K562 (cell line): ENCODE measurements at regions not wholly inside any gene's neighbourhood (a gene's known extent, or its start where the extent isn't known, plus 50 kb on each side); places are given as distances from the start of the nearest gene placed in this dataset.

Source experiments
- ATAC-seq: fragments of 200-7000 bp; cut with Tn5 transposase; 3 replicates; pipeline ENCODE4 v1.9.1; 2020; ENCODE audit warnings: moderate library complexity
- BruUV-seq: library from RNA; stranded (reverse); fragments of 400-500 nt; replicated peaks from 2 replicates; lab custom pipeline; 2021; lab: Mats Ljungman, UMichigan
- CTCF ChIA-PET: fragments of 300-600 bp; formaldehyde crosslinking; extraction: SDS; loops from one replicate; lab custom pipeline; 2021; ENCODE audit warnings: low intra/inter-chr PET ratio; lab: Yijun Ruan, JAX
- POLR2A ChIA-PET: fragments of 300-600, 350-650 bp; sonication (Branson Sonifier 250); formaldehyde crosslinking; extraction: SDS; loops from one replicate; lab custom pipeline; 2021; ENCODE audit warnings: antibody characterized with exemption, inconsistent platforms; lab: Yijun Ruan, JAX
- DNase-seq, 4 experiments: peaks; one replicate each; pipeline versions ENCODE4 v3.0.0 to v3.0.0-alpha.2; 2011 to 2018; ENCODE audit warnings: low spot score in 3 of 4, mixed read lengths in 3 of 4; ENCODE audit errors: extremely low read depth in 1 of 4
- FAIRE-seq: peaks from 2 replicates; lab custom pipeline; 2011; peaks lifted over from hg19 to GRCh38; lab: Jason Lieb, UNC
- H2AFZ ChIP-seq: 2 replicates; pipeline ENCODE4 v1.6.0; 2011; ENCODE audit warnings: low read depth, low read length, control low read depth, inconsistent platforms
- H3K27ac ChIP-seq: fragments of 200-600 bp; 3 replicates; pipeline ENCODE4 v1.8.0; 2011; ENCODE audit warnings: low read depth, mild to moderate bottlenecking, control low read depth, inconsistent platforms, low read length, moderate library complexity, mixed read lengths; ENCODE audit errors: extremely low read depth
- H3K27me3 ChIP-seq, 2 experiments: fragments of 300-600 bp in 1 of 2; 2 replicates in 1 of 2; 3 replicates in 1 of 2; pipeline versions ENCODE4 v1.6.0 to v1.8.0; 2011; ENCODE audit warnings: inconsistent platforms in 2 of 2, low read length in 2 of 2, mild to moderate bottlenecking in 1 of 2, mixed read lengths in 1 of 2, moderate library complexity in 1 of 2; ENCODE audit not compliant: control insufficient read depth in 2 of 2, insufficient read depth in 2 of 2
- H3K36me3 ChIP-seq: fragments of 300-600 bp; 3 replicates; pipeline ENCODE4 v1.8.0; 2011; ENCODE audit warnings: mild to moderate bottlenecking, low read length, inconsistent platforms; ENCODE audit not compliant: control insufficient read depth, insufficient read depth
- H3K4me1 ChIP-seq, 2 experiments: fragments of 200-600 bp in 1 of 2; replicated peaks in 1 of 2; 2 replicates in 1 of 2; 3 replicates in 1 of 2; pipeline versions ENCODE4 v1.5.1 to v1.8.0; 2011; ENCODE audit warnings: inconsistent platforms in 2 of 2, low read length in 2 of 2, mild to moderate bottlenecking in 1 of 2, mixed read lengths in 1 of 2, moderate library complexity in 1 of 2; ENCODE audit not compliant: control insufficient read depth in 2 of 2, insufficient read depth in 2 of 2
- H3K4me2 ChIP-seq: 2 replicates; pipeline ENCODE4 v1.6.1; 2011; ENCODE audit warnings: low read length, control low read depth, inconsistent platforms, mixed read lengths; ENCODE audit not compliant: insufficient read depth
- H3K4me3 ChIP-seq: fragments of 200-600 bp; sonication (generic), shearing (Covaris generic); 2 replicates; pipeline ENCODE4 v1.5.1; 2016; ENCODE audit warnings: control low read depth, inconsistent platforms
- H3K79me2 ChIP-seq: fragments of 200-600 bp; 3 replicates; pipeline ENCODE4 v1.8.0; 2011; ENCODE audit warnings: low read length, inconsistent platforms; ENCODE audit not compliant: control insufficient read depth, insufficient read depth
- H3K9ac ChIP-seq, 2 experiments: 2 replicates each; pipeline versions ENCODE4 v1.6.0 to v1.6.1; 2011; ENCODE audit warnings: low read depth in 2 of 2, low read length in 2 of 2, control low read depth in 1 of 2, inconsistent platforms in 1 of 2, mild to moderate bottlenecking in 1 of 2, mixed read lengths in 1 of 2; ENCODE audit not compliant: insufficient read depth in 1 of 2
- H3K9me1 ChIP-seq: one replicate; pipeline ENCODE4 v1.6.0; 2011; ENCODE audit warnings: inconsistent platforms, mild to moderate bottlenecking, low read length, moderate library complexity; ENCODE audit not compliant: control insufficient read depth, insufficient read depth
- H3K9me3 ChIP-seq: replicated peaks from 2 replicates; pipeline ENCODE4 v1.5.1; 2011; ENCODE audit warnings: low read depth, low read length, inconsistent platforms; ENCODE audit not compliant: control insufficient read depth, insufficient read depth
- H4K20me1 ChIP-seq: replicated peaks from 2 replicates; pipeline ENCODE4 v1.6.1; 2011; ENCODE audit warnings: low read length, inconsistent platforms, mixed read lengths; ENCODE audit not compliant: control insufficient read depth, insufficient read depth
- ARID1B ChIP-seq: fragments of 450-650 bp; IDR thresholded peaks from 2 replicates; pipeline ENCODE4 v1.6.1; 2016; ENCODE audit warnings: antibody characterized with exemption, mild to moderate bottlenecking, inconsistent platforms
- ARNT ChIP-seq, 2 experiments: fragments of 450-650 bp; IDR thresholded peaks; 2 replicates each; pipeline ENCODE4 v1.6.1; 2016; ENCODE audit warnings: mild to moderate bottlenecking in 1 of 2
- HMGXB4 ChIP-seq: sonication (generic); formaldehyde crosslinking; IDR thresholded peaks from 2 replicates; pipeline ENCODE4 v1.8.1; 2023; ENCODE audit warnings: mild to moderate bottlenecking, missing genetic modification reagents
- MAFK ChIP-seq: IDR thresholded peaks from 2 replicates; pipeline ENCODE4 v1.6.1; 2011; ENCODE audit warnings: low read length, improper control_type of control experiment
- NFRKB ChIP-seq: fragments of 450-650 bp; IDR thresholded peaks from 2 replicates; pipeline ENCODE4 v1.6.1; 2016; ENCODE audit warnings: low read depth
- POLR2B ChIP-seq: fragments of 450-650 bp; IDR thresholded peaks from 2 replicates; pipeline ENCODE4 v1.6.1; 2018; ENCODE audit warnings: low read depth; ENCODE audit not compliant: partially characterized antibody
- STAT6 ChIP-seq: sonication (generic); formaldehyde crosslinking; IDR thresholded peaks from 2 replicates; pipeline ENCODE4 v1.8.1; 2023; ENCODE audit warnings: mild to moderate bottlenecking, missing genetic modification reagents
- ZBTB7A ChIP-seq: IDR thresholded peaks from 2 replicates; pipeline ENCODE4 v1.6.1; 2011; ENCODE audit warnings: low read depth, mild to moderate bottlenecking, low read length, moderate library complexity, borderline replicate concordance; ENCODE audit not compliant: control insufficient read depth
- ZC3H8 ChIP-seq: fragments of 450-650 bp; IDR thresholded peaks from 2 replicates; pipeline ENCODE4 v1.6.1; 2017
- ZNF764 ChIP-seq: fragments of 250-450 bp; sonication (Bioruptor Pico); IDR thresholded peaks from 2 replicates; pipeline ENCODE4 v1.4.0; 2020; ENCODE audit warnings: low read depth, mild to moderate bottlenecking, moderate library complexity
- WGBS: fragments of 100-300 bp; shearing (Covaris generic); methylation state at CpG from one replicate; pipeline ENCODE4 v1.1.6; 2016; ENCODE audit warnings: low coverage, mixed read lengths; ENCODE audit not compliant: insufficient coverage; ENCODE audit errors: missing lambda C conversion rate; 5-methylcytosine and 5-hydroxymethylcytosine counted together
- in situ Hi-C: fragments of 300-500 bp; cut with MboI; formaldehyde crosslinking; loops from 4 replicates; pipeline ENCODE4 v1.15.0; 2018; ENCODE audit warnings: inconsistent platforms, mixed read lengths
- intact Hi-C: fragments of 100-400 bp; cut with micrococcal nuclease; formaldehyde crosslinking; loops from 2 replicates; pipeline ENCODE4 v1.14.2; 2022
- TF ChIP-seq, protein P1 (sequence below), 2 experiments: IDR thresholded peaks; 2 replicates each; pipeline ENCODE4 v1.6.1; 2011; ENCODE audit warnings: borderline replicate concordance in 1 of 2, control low read depth in 1 of 2, low read depth in 1 of 2, low read length in 1 of 2, mild to moderate bottlenecking in 1 of 2, mixed read lengths in 1 of 2, moderate library complexity in 1 of 2; ENCODE audit not compliant: insufficient read depth in 1 of 2, insufficient read length in 1 of 2, poor library complexity in 1 of 2, severe bottlenecking in 1 of 2; ENCODE audit errors: extremely low read depth in 1 of 2

GRCh38 chr20:11080781-11081377 is 407.1 kb upstream of the JAG1 start:
- TF ChIP-seq ARNT (IDR thresholded peaks at IDR 0.05) (no peak), HMGXB4 (CRISPR knock-in tag) (no peak), ZNF764 (CRISPR knock-in tag) (no peak), ZC3H8 (no peak), ZBTB7A (no peak), STAT6 (no peak), MAFK (no peak), ARID1B (no peak), POLR2B (no peak), NFRKB (no peak)
- TF ChIP-seq, protein P1, sequence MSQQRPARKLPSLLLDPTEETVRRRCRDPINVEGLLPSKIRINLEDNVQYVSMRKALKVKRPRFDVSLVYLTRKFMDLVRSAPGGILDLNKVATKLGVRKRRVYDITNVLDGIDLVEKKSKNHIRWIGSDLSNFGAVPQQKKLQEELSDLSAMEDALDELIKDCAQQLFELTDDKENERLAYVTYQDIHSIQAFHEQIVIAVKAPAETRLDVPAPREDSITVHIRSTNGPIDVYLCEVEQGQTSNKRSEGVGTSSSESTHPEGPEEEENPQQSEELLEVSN (IDR thresholded peaks at IDR 0.05; ENCODE audit: borderline replicate concordance in 1 of 2, extremely low read depth in 1 of 2, insufficient read depth in 1 of 2, insufficient read length in 1 of 2, low read depth in 1 of 2, low read length in 1 of 2, poor library complexity in 1 of 2, severe bottlenecking in 1 of 2), result no peak
- intact Hi-C loops, result no loop called here
- Histone ChIP-seq H3K36me3 (no peaks in the 10 kb centered on the region), H2AFZ (no peak overlapping the region), H4K20me1 (no peaks in the 10 kb centered on the region), H3K79me2 (no peaks in the 10 kb centered on the region), H3K4me3 (no peak overlapping the region), H3K9me1 (no peaks in the 10 kb centered on the region), H3K4me2 (no peak overlapping the region), H3K9me3 (no peaks in the 10 kb centered on the region), H3K27me3 (no peaks in the 10 kb centered on the region), H3K9ac (no peak overlapping the region), H3K4me1 (no peaks in the 10 kb centered on the region), H3K27ac (no peak overlapping the region)
- POLR2A ChIA-PET, result no interaction called here
- in situ Hi-C loops, result no loop called here
- ATAC-seq (no peak), DNase-seq (no peak), FAIRE-seq (no peak)
- BruUV-seq, result no TSS peak
- CTCF ChIA-PET, result no interaction called here
- 3% methylated on average over 8 of the region's 8 CpGs for WGBS
